ENCODE measurements at regions not wholly inside any gene's neighbourhood (a gene's known extent, or its start where the extent isn't known, plus 50 kb on each side); places are given as distances from the start of the nearest gene placed in this dataset.

GRCh38 chr15:95458721-95459120, 871.8 kb upstream of the NR2F2 start:
- Mint-ChIP-seq H3K9me3 (no peaks in the 10 kb centered on the region), H3K27ac (no peak overlapping the region), H3K4me1 (peaks cover 19% of the 10 kb centered on the region), H3K27me3 (peaks cover 11% of the 10 kb centered on the region), H3K36me3 (ENCODE audit: low read depth) (no peaks in the 10 kb centered on the region), H3K4me3 (no peak overlapping the region)
- ATAC-seq (no peak), DNase-seq (no peak)

GRCh38 chr15:95459273-95459672, 871.2 kb upstream of the NR2F2 start:
- Mint-ChIP-seq H3K9me3 (no peaks in the 10 kb centered on the region), H3K4me1 (peaks cover 19% of the 10 kb centered on the region), H3K27me3 (peaks cover 7% of the 10 kb centered on the region), H3K4me3 (no peak overlapping the region), H3K36me3 (ENCODE audit: low read depth) (no peaks in the 10 kb centered on the region), H3K27ac (no peak overlapping the region)
- DNase-seq = no peak
- no peak for ATAC-seq

GRCh38 chr15:95464509-95464908, 866.0 kb upstream of the NR2F2 start:
- ATAC-seq (no peak), DNase-seq (no peak)
- Mint-ChIP-seq H3K4me1 (no peaks in the 10 kb centered on the region), H3K9me3 (no peaks in the 10 kb centered on the region), H3K27me3 (peaks cover 15% of the 10 kb centered on the region), H3K4me3 (no peak overlapping the region), H3K27ac (no peak overlapping the region), H3K36me3 (ENCODE audit: low read depth) (no peaks in the 10 kb centered on the region)

- Mint-ChIP-seq H3K4me3 (no peak overlapping the region), H3K27me3 (peaks cover 11% of the 10 kb centered on the region), H3K27ac (no peak overlapping the region), H3K4me1 (no peaks in the 10 kb centered on the region), H3K9me3 (no peaks in the 10 kb centered on the region), H3K36me3 (ENCODE audit: low read depth) (no peaks in the 10 kb centered on the region)
- no peak for ATAC-seq
- no peak for DNase-seq
These were observed 861.7 kb upstream of the NR2F2 start for GRCh38 chr15:95468820-95469219.

- Mint-ChIP-seq H3K4me1 (no peaks in the 10 kb centered on the region), H3K4me3 (no peak overlapping the region), H3K9me3 (no peaks in the 10 kb centered on the region), H3K36me3 (ENCODE audit: low read depth) (no peaks in the 10 kb centered on the region), H3K27me3 (peaks cover 8% of the 10 kb centered on the region), H3K27ac (no peak overlapping the region)
- ATAC-seq (no peak), DNase-seq (no peak)
These were observed 861.0 kb upstream of the NR2F2 start for GRCh38 chr15:95469496-95470000.

- no peak overlapping the region for H3K4me3 Mint-ChIP-seq
- peaks cover 2% of the 10 kb centered on the region for H3K27me3 Mint-ChIP-seq
- no peaks in the 10 kb centered on the region for H3K36me3 Mint-ChIP-seq (ENCODE audit: low read depth)
- H3K27ac Mint-ChIP-seq = no peak overlapping the region
- H3K4me1 Mint-ChIP-seq = no peaks in the 10 kb centered on the region
- H3K9me3 Mint-ChIP-seq = no peaks in the 10 kb centered on the region
- ATAC-seq (no peak), DNase-seq (no peak)
These were observed 860.0 kb upstream of the NR2F2 start for GRCh38 chr15:95470529-95470928.

- H3K27ac Mint-ChIP-seq = no peak overlapping the region
- ATAC-seq = no peak
- H3K27me3 Mint-ChIP-seq = peaks cover 2% of the 10 kb centered on the region
- H3K36me3 Mint-ChIP-seq (ENCODE audit: low read depth) = no peaks in the 10 kb centered on the region
- no peaks in the 10 kb centered on the region for H3K4me1 Mint-ChIP-seq
- no peak overlapping the region for H3K4me3 Mint-ChIP-seq
- DNase-seq = no peak
- no peaks in the 10 kb centered on the region for H3K9me3 Mint-ChIP-seq
These were observed 859.4 kb upstream of the NR2F2 start for GRCh38 chr15:95470997-95471689.

- H3K9me3 Mint-ChIP-seq = no peaks in the 10 kb centered on the region
- no peak overlapping the region for H3K4me3 Mint-ChIP-seq
- no peaks in the 10 kb centered on the region for H3K36me3 Mint-ChIP-seq (ENCODE audit: low read depth)
- no peak for ATAC-seq
- no peak overlapping the region for H3K27ac Mint-ChIP-seq
- H3K4me1 Mint-ChIP-seq = no peaks in the 10 kb centered on the region
- H3K27me3 Mint-ChIP-seq = peaks cover 2% of the 10 kb centered on the region
- DNase-seq = no peak
These were observed 858.8 kb upstream of the NR2F2 start for GRCh38 chr15:95471690-95472086.

GRCh38 chr15:95475067-95475466, 855.4 kb upstream of the NR2F2 start:
- ATAC-seq (no peak), DNase-seq (no peak)
- Mint-ChIP-seq H3K9me3 (no peaks in the 10 kb centered on the region), H3K27ac (no peak overlapping the region), H3K27me3 (peaks cover 7% of the 10 kb centered on the region), H3K4me3 (no peak overlapping the region), H3K36me3 (ENCODE audit: low read depth) (no peaks in the 10 kb centered on the region), H3K4me1 (no peaks in the 10 kb centered on the region)

- peaks cover 7% of the 10 kb centered on the region for H3K27me3 Mint-ChIP-seq
These were observed 851.2 kb upstream of the NR2F2 start for GRCh38 chr15:95479308-95479707.

GRCh38 chr15:95485367-95485766, 845.1 kb upstream of the NR2F2 start:
- no peak for ATAC-seq
- no peak overlapping the region for H3K27ac Mint-ChIP-seq
- no peak overlapping the region for H3K4me3 Mint-ChIP-seq
- no peaks in the 10 kb centered on the region for H3K27me3 Mint-ChIP-seq
- no peaks in the 10 kb centered on the region for H3K36me3 Mint-ChIP-seq (ENCODE audit: low read depth)
- peaks cover 19% of the 10 kb centered on the region for H3K9me3 Mint-ChIP-seq
- no peak for DNase-seq
- no peaks in the 10 kb centered on the region for H3K4me1 Mint-ChIP-seq

More at GRCh38 chr15:95479308-95479707, 851.2 kb upstream of the NR2F2 start:
- Mint-ChIP-seq H3K9me3 (peaks cover 3% of the 10 kb centered on the region), H3K36me3 (ENCODE audit: low read depth) (no peaks in the 10 kb centered on the region), H3K27ac (no peak overlapping the region), H3K4me1 (no peaks in the 10 kb centered on the region), H3K4me3 (no peak overlapping the region)
- DNase-seq = no peak
- ATAC-seq = no peak

- no peaks in the 10 kb centered on the region for H3K4me1 Mint-ChIP-seq
- H3K9me3 Mint-ChIP-seq = peaks cover 19% of the 10 kb centered on the region
- H3K4me3 Mint-ChIP-seq = no peak overlapping the region
- no peaks in the 10 kb centered on the region for H3K27me3 Mint-ChIP-seq
- no peaks in the 10 kb centered on the region for H3K36me3 Mint-ChIP-seq (ENCODE audit: low read depth)
- ATAC-seq = no peak
- no peak for DNase-seq
- no peak overlapping the region for H3K27ac Mint-ChIP-seq
These were observed 844.3 kb upstream of the NR2F2 start for GRCh38 chr15:95486224-95486623.

GRCh38 chr15:95489103-95489502, 841.4 kb upstream of the NR2F2 start:
- Mint-ChIP-seq H3K27me3 (no peaks in the 10 kb centered on the region), H3K9me3 (peaks cover 19% of the 10 kb centered on the region), H3K36me3 (ENCODE audit: low read depth) (no peaks in the 10 kb centered on the region), H3K27ac (no peak overlapping the region), H3K4me1 (no peaks in the 10 kb centered on the region), H3K4me3 (no peak overlapping the region)
- DNase-seq = no peak
- ATAC-seq = no peak

GRCh38 chr15:95492388-95493070, 838.0 kb upstream of the NR2F2 start:
- DNase-seq (no peak), ATAC-seq (no peak)
- H3K4me1 Mint-ChIP-seq = no peaks in the 10 kb centered on the region
- no peaks in the 10 kb centered on the region for H3K36me3 Mint-ChIP-seq (ENCODE audit: low read depth)
- no peaks in the 10 kb centered on the region for H3K9me3 Mint-ChIP-seq
- no peak overlapping the region for H3K27ac Mint-ChIP-seq
- H3K27me3 Mint-ChIP-seq = peaks cover 2% of the 10 kb centered on the region
- H3K4me3 Mint-ChIP-seq = no peak overlapping the region

- peaks cover 2% of the 10 kb centered on the region for H3K27me3 Mint-ChIP-seq
- H3K4me1 Mint-ChIP-seq = peaks cover 7% of the 10 kb centered on the region
- DNase-seq (no peak), ATAC-seq (no peak)
- no peak overlapping the region for H3K27ac Mint-ChIP-seq
- peaks cover 1% of the 10 kb centered on the region for H3K36me3 Mint-ChIP-seq (ENCODE audit: low read depth)
- no peaks in the 10 kb centered on the region for H3K9me3 Mint-ChIP-seq
- H3K4me3 Mint-ChIP-seq = no peak overlapping the region
These were observed 835.4 kb upstream of the NR2F2 start for GRCh38 chr15:95494971-95495541.

Measured in activated naive CD8-positive, alpha-beta T cell treated with anti-CD3 and anti-CD28 coated beads, Interleukin-2, amount 50 U/mL, for 24 hours (primary cell).